GM12872 (cell line): ENCODE measurements at regions not wholly inside any gene's neighbourhood (a gene's known extent, or its start where the extent isn't known, plus 50 kb on each side); places are given as distances from the start of the nearest gene placed in this dataset.

Source experiments
- TF ChIP-seq, protein P1 (sequence below): IDR thresholded peaks from 3 replicates; pipeline ENCODE4 v1.5.1; 2011; ENCODE audit warnings: low read depth, mild to moderate bottlenecking, low read length, moderate library complexity; ENCODE audit not compliant: insufficient read depth

DNA sequence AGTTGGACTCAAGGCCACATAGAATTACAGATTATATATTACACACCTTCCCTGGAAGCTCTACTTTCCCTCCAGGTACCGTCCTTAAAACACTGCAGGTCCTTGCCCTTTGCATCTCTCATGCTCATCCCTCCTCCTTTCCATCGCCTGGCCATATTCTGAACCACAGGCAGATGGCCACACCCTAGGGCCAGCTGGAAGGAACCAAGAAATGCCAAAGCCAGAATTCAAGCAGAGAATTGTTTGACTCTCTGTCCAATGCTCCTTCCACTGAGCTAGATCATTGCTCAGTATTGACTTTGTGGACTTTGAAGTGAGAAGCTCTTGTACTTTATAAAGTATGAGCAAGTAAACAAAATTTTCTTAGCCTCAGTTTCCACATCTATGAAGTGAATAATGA is 170.3 kb upstream of the SLC24A5 start:
- TF ChIP-seq, protein P1, sequence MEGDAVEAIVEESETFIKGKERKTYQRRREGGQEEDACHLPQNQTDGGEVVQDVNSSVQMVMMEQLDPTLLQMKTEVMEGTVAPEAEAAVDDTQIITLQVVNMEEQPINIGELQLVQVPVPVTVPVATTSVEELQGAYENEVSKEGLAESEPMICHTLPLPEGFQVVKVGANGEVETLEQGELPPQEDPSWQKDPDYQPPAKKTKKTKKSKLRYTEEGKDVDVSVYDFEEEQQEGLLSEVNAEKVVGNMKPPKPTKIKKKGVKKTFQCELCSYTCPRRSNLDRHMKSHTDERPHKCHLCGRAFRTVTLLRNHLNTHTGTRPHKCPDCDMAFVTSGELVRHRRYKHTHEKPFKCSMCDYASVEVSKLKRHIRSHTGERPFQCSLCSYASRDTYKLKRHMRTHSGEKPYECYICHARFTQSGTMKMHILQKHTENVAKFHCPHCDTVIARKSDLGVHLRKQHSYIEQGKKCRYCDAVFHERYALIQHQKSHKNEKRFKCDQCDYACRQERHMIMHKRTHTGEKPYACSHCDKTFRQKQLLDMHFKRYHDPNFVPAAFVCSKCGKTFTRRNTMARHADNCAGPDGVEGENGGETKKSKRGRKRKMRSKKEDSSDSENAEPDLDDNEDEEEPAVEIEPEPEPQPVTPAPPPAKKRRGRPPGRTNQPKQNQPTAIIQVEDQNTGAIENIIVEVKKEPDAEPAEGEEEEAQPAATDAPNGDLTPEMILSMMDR, result no peak

DNA sequence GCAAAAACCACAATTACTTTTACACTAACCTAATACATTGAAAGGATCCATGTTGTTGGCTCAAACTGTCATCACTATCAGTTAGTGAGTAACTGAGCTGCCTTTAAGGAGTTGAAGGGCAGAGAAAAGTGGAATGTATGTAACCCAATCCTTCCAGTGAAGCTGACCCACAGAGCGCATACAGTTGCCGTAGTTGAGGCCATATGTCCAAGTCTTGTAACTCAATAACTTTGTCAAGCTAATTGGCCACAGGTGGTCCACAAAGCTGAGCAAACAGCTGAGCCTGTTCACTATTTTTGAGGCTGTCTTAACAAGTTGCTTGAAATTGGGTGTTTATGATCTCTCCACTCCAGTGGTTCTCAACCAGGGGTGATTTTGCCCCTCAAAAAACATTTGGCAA is 169.0 kb upstream of the SLC24A5 start:
- TF ChIP-seq, protein P1, result no peak

DNA sequence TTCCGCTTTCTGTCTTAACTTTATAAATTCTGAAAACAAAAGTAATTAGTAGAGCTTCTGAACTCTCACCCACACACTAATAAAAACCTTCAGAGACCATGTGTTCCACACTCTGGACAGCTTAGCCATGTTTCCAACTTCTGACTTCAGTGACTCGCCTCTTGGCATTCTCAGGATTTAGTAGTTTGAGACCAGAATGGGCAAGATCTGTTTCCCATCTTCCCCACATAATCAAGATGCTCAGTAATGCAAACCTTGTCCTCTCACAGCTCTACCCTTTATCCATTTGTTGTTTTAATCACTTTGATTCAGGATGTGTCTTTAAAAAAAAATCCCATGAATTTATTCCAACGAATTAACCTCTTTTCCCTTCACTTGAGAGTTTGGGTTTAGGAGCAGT is 166.6 kb upstream of the SLC24A5 start:
- TF ChIP-seq, protein P1, result no peak

DNA sequence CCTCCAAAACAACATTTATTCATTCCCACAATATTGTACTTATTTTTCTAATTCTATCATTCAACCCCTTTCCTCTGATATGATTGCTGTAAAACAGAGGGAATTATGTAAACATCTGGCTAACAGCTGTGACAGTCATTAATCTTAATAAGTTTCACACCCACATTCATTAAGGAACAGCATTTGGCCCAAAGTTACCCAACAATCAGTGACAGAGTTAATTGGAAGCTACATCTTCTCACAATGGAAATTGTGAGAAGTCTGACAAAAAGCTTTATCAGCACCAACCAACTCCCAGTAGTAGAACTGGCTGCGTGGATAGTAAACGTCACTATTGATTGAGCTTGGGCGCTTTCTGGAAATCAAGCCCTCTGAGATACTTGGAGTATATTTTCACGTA is 165.8 kb upstream of the SLC24A5 start:
- TF ChIP-seq, protein P1, result no peak

DNA sequence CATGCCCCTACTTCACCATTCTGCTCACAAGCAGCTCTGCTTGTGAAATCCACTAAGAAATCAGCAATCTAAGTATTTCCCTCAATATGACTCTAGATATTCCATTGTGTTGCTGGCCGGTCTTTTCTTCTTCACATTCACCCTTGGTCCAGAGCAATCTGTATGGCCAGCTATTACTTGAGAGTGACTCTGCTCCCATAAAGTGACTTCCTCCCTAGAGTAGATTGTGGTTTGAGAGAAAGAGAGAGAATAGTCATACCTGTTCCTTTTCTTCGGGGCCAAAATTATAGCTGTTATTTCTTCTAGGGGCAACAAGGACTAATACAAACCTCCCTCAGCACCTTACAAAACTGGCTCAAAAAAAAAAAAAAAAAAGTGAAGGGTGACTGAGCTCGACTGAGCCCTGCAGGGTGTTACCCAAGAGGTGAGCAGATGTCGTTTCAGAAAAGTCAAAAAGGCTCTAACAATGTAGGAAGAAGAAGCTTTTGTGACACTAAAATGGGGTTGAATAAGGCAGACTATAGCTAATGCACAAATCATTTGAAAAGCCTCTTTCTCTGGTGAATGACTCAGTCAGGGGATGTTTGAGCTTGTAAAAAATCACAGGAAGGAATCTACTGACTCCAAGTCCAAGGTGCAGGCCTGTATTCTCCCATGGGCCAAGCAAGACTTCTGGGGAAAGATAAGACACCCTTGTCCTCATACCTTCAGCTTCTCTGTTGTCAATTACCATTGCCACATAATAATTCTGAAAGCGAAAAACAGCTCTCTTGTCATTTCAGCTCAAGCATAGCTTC is 161.0 kb upstream of the SLC24A5 start:
- TF ChIP-seq, protein P1, result no peak

DNA sequence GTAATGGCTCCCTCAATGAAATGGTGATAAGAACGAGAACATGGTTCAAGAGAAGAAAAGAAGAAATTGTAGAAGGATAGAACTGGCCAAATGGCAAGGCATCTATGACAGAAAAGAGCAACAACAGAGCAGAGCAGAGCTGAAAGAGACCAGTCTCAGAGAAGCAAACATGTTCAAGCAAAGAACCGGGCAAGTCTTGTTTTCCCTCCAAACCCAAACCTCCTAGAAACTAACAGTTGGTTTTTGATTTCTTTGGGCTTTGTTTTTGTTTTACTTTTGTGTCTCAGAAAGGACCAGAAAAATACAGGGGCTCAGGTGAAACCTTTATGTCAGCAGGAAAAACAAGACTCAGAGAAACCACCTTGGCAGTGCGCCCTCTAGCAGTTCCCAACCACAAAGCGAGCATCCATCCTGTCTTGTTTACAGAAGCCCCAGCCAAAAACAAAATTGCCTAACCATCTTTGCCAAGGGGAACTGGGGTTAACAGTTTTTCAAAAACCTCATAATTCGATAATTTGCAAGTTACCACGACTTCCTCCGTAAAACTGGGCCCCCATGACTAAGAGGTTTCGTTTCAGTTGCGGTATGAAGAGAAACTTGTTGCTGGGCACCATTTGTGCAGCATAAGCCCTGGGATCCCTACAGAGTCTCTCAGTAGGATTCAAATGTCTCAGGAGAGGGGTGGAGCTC is 159.2 kb upstream of the SLC24A5 start:
- TF ChIP-seq, protein P1, result no peak

DNA sequence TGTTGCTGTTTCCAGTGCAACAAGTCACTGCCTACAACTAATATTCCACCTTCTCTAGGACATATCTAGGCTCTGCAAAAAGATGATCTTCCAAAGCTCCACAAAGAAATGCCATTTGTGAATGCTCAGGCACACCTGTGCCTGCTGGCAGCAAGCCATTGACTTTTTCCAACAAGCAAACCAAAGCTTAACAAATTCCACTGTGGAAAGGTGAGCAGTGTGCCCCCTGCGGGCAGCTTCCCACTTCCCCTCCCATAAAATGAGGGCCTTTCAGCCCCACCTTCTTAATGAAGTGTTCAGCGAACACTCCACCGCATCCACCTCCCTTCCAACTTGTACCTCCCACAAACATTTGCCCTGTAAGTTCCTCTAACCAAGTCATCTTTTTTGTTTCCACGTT is 157.5 kb upstream of the SLC24A5 start:
- TF ChIP-seq, protein P1, result no peak
